Prostate gland (tissue), 2 donors: ENCODE measurements at regions not wholly inside any gene's neighbourhood (a gene's known extent, or its start where the extent isn't known, plus 50 kb on each side); places are given as distances from the start of the nearest gene placed in this dataset.

ENCODE experiments used
- CTCF ChIP-seq, 4 experiments: fragments of 200-600 bp in 2 of 4; fragments of 450-650 bp in 2 of 4; sonication (generic) in 2 of 4; IDR thresholded peaks; 1 replicate in 3 of 4; 2 replicates in 1 of 4; pipeline ENCODE4 v1.5.1; 2016 to 2019; ENCODE audit warnings: antibody characterized with exemption in 4 of 4, mild to moderate bottlenecking in 2 of 4, moderate library complexity in 2 of 4
- POLR2A ChIP-seq: fragments of 450-650 bp; IDR thresholded peaks from one replicate; pipeline ENCODE4 v1.6.1; 2016; ENCODE audit warnings: antibody characterized with exemption, mild to moderate bottlenecking
- POLR2AphosphoS5 ChIP-seq: sonication (generic); formaldehyde crosslinking; IDR thresholded peaks from one replicate; pipeline ENCODE4 v1.6.1; 2017; ENCODE audit warnings: antibody characterized with exemption

GRCh38 chr4:30427932-30428331 is 292.2 kb upstream of the PCDH7 start:
- TF ChIP-seq CTCF (IDR thresholded peaks at IDR 0.05) (no peak), POLR2AphosphoS5 (no peak), POLR2A (no peak)
